ENCODE measurements at regions not wholly inside any gene's neighbourhood (a gene's known extent, or its start where the extent isn't known, plus 50 kb on each side); places are given as distances from the start of the nearest gene placed in this dataset.

DNA sequence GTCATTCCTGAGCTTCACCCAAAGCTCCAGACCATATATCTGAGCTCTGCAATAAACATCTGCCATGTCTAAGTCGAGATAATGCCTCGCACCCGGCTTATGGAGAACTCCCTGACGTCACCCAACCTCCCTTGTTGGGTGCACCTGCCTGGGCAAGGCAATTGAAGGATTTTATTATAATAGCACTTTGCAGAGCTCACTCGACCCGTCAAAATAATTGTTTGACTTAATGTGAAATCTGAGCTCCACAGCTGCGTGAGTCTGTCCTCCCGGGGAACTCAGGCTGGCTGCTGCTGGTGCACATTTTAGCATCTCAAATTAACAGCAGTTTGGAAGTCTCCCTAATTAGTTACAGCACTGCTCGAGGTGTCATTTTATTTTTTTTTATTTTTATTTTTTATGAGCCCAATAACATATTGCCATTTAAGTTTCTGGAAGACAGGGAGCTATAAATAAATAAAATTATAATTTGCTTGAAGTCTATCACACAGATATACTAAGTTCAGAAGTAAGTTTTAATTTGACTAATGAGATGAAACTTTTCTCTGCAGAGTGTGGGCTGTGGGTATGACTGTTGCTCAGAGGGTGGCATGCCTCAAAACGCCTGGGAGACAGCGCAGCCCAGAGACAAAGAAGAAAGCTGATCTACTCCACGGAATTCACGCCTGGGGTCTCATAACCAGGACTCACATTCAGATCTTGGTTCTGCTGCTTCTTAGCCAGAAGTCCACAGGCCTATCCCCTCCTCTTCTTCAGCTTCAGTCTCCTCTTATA is 401.4 kb upstream of the C16orf82 start:
- no peaks in the 10 kb centered on the region for H3K36me3 Mint-ChIP-seq (ENCODE audit: insufficient read depth, unreplicated experiment)
- DNase-seq (ENCODE audit: unreplicated experiment) = no peak
- intact Hi-C loops (cut with micrococcal nuclease) = no loop called here
- BruUV-seq (replicated peaks) = no TSS peak
- no peaks in the 10 kb centered on the region for H3K27me3 Mint-ChIP-seq (ENCODE audit: insufficient read depth, unreplicated experiment)
- TF ChIP-seq, protein P1, sequence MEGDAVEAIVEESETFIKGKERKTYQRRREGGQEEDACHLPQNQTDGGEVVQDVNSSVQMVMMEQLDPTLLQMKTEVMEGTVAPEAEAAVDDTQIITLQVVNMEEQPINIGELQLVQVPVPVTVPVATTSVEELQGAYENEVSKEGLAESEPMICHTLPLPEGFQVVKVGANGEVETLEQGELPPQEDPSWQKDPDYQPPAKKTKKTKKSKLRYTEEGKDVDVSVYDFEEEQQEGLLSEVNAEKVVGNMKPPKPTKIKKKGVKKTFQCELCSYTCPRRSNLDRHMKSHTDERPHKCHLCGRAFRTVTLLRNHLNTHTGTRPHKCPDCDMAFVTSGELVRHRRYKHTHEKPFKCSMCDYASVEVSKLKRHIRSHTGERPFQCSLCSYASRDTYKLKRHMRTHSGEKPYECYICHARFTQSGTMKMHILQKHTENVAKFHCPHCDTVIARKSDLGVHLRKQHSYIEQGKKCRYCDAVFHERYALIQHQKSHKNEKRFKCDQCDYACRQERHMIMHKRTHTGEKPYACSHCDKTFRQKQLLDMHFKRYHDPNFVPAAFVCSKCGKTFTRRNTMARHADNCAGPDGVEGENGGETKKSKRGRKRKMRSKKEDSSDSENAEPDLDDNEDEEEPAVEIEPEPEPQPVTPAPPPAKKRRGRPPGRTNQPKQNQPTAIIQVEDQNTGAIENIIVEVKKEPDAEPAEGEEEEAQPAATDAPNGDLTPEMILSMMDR (IDR thresholded peaks at IDR 0.05; ENCODE audit: unreplicated experiment) = no peak
- no peak overlapping the region for H3K27ac Mint-ChIP-seq (ENCODE audit: low read depth, unreplicated experiment)
- ChIA-PET CTCF (interaction anchor here (0.6 kb wide), 1 partner anchor 8 kb away, joined by 3 read pairs; no protein-coding TSS in a partner anchor), POLR2A (no interaction called here)
- H3K9me3 Mint-ChIP-seq (ENCODE audit: unreplicated experiment) = peaks cover 22% of the 10 kb centered on the region
- no peak overlapping the region for H3K4me3 Mint-ChIP-seq (ENCODE audit: unreplicated experiment)
- H3K4me1 Mint-ChIP-seq (ENCODE audit: insufficient read depth, unreplicated experiment) = no peaks in the 10 kb centered on the region

DNA sequence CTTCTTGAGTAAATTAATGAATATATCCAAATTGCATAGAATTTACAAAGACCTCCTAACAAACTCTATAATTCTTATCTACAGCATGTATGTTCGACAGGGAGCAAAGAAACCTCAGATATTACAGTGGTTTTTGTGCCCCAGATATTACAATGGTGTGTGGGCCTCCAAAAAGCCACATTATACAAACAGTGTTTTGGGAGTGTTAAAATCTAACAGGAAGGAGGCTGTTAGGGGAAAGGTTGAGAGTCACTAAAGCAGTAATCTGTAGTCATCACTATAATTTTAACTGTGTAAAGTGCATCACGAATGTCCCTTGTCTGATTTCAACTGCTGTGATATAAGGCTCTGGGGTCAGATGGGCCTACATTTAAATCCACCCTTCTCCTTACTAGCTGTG is 400.2 kb upstream of the C16orf82 start:
- no peaks in the 10 kb centered on the region for H3K36me3 Mint-ChIP-seq (ENCODE audit: insufficient read depth, unreplicated experiment)
- peaks cover 20% of the 10 kb centered on the region for H3K9me3 Mint-ChIP-seq (ENCODE audit: unreplicated experiment)
- H3K4me1 Mint-ChIP-seq (ENCODE audit: insufficient read depth, unreplicated experiment) = no peaks in the 10 kb centered on the region
- POLR2A ChIA-PET = no interaction called here
- intact Hi-C loops (cut with micrococcal nuclease) = no loop called here
- no peak overlapping the region for H3K27ac Mint-ChIP-seq (ENCODE audit: low read depth, unreplicated experiment)
- TF ChIP-seq, protein P1 (IDR thresholded peaks at IDR 0.05; ENCODE audit: unreplicated experiment) = no peak
- BruUV-seq (replicated peaks) = no TSS peak
- no peak for DNase-seq (ENCODE audit: unreplicated experiment)
- no peak overlapping the region for H3K4me3 Mint-ChIP-seq (ENCODE audit: unreplicated experiment)
- CTCF ChIA-PET = no interaction called here
- no peaks in the 10 kb centered on the region for H3K27me3 Mint-ChIP-seq (ENCODE audit: insufficient read depth, unreplicated experiment)

DNA sequence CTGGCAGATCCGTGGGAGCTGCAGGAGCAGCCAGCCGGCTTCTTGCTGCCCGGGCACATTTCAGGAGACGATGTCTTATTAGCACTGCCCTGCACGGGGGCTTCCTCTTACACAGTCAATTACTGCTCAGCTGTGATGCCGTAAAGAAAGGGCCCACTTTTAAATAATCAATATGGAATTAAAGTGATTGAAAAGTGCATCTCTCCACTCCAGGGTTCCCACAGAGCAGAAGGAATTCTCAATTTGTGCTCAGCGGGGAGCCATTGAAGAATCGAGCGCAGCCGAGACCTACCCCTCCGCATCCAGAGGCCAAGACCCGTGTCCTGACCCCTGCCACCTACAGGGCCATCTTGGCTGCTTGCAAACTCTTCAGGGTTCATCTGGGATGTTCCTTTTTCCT is 399.4 kb upstream of the C16orf82 start:
- intact Hi-C loops (cut with micrococcal nuclease) = no loop called here
- BruUV-seq (replicated peaks) = no TSS peak
- H3K27ac Mint-ChIP-seq (ENCODE audit: low read depth, unreplicated experiment) = no peak overlapping the region
- ChIA-PET POLR2A (no interaction called here), CTCF (interaction anchor here (0.7 kb wide), 1 partner anchor 829 kb away, joined by 3 read pairs; no protein-coding TSS in a partner anchor)
- TF ChIP-seq, protein P1 (IDR thresholded peaks at IDR 0.05; ENCODE audit: unreplicated experiment) = no peak
- DNase-seq (ENCODE audit: unreplicated experiment) = no peak
- H3K27me3 Mint-ChIP-seq (ENCODE audit: insufficient read depth, unreplicated experiment) = no peaks in the 10 kb centered on the region
- H3K4me1 Mint-ChIP-seq (ENCODE audit: insufficient read depth, unreplicated experiment) = no peaks in the 10 kb centered on the region
- H3K9me3 Mint-ChIP-seq (ENCODE audit: unreplicated experiment) = peaks cover 25% of the 10 kb centered on the region
- H3K4me3 Mint-ChIP-seq (ENCODE audit: unreplicated experiment) = no peak overlapping the region
- no peaks in the 10 kb centered on the region for H3K36me3 Mint-ChIP-seq (ENCODE audit: insufficient read depth, unreplicated experiment)

DNA sequence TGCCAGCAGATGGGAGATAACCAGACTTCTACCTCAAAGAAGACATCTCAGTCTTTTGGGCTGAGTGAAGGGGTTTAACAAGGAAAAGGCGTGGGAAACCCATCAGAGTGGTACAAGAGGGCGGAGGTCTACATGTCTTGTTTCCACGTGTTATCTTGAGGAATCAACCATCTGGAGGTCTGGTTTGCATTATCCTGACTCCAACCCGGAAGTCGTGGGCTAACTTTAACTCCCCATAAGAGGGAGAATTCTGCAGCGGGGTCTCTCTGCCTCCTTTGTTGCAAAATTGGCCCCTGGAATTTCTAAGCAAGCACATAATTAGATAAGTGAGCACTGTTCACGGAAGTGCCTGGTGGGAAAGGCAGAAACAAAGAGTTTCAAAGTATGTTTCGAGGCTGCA is 398.7 kb upstream of the C16orf82 start:
- ChIA-PET CTCF (interaction anchor here (0.7 kb wide), 1 partner anchor 830 kb away, joined by 3 read pairs; no protein-coding TSS in a partner anchor), POLR2A (no interaction called here)
- intact Hi-C loops (cut with micrococcal nuclease) = no loop called here
- Mint-ChIP-seq H3K4me1 (ENCODE audit: insufficient read depth, unreplicated experiment) (no peaks in the 10 kb centered on the region), H3K27ac (ENCODE audit: low read depth, unreplicated experiment) (no peak overlapping the region), H3K9me3 (ENCODE audit: unreplicated experiment) (peaks cover 32% of the 10 kb centered on the region), H3K36me3 (ENCODE audit: insufficient read depth, unreplicated experiment) (no peaks in the 10 kb centered on the region), H3K4me3 (ENCODE audit: unreplicated experiment) (no peak overlapping the region), H3K27me3 (ENCODE audit: insufficient read depth, unreplicated experiment) (no peaks in the 10 kb centered on the region)
- no peak for DNase-seq (ENCODE audit: unreplicated experiment)
- no TSS peak for BruUV-seq (replicated peaks)
- TF ChIP-seq, protein P1 (IDR thresholded peaks at IDR 0.05; ENCODE audit: unreplicated experiment) = no peak

All from MCF 10A (cell line).